ENCODE measurements at regions not wholly inside any gene's neighbourhood (a gene's known extent, or its start where the extent isn't known, plus 50 kb on each side); places are given as distances from the start of the nearest gene placed in this dataset.

DNA sequence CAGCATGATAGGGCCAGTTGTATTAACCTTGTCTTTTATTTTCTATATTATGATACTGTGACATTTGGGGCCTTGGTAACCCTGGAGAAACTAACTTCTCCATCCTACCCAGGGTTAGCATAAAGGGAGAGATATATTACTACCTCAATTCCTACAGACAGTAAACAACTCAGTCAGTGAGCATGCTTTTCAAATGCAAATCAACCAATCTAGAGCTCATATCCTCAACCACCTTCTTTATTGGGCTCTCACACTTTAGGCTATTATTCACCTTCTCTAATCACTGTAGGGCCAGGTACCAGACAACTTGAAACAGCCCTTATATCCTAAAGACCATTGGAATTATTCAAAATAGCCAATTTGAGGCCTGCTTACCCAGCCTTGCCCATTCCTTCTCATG, 477.6 kb downstream of the PTPRC start:
- intact Hi-C loops (cut with DNase I), result loop anchor here (10.0 kb wide), 1 partner anchor 182 kb away; no protein-coding TSS in a partner anchor
- no peak for DNase-seq

DNA sequence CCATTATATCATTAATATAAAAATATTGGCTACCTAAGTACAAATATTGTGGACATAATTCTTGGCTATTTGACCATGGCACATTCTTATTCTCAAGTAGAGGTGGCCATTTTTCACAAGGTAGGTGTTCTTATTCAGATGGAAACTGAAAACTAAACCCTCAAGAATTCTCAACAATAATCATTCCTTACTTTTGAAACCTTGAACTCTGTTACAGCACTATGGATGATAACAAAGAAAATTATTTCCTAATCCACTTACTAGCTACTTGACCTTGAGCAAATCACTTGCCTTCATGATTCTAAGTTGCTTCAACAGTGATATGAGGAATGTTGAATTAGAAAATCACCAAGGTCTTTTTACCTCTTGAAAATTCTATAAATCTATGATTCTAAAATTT, 482.2 kb downstream of the PTPRC start:
- DNase-seq, result no peak
- intact Hi-C loops (cut with DNase I), result no loop called here

DNA sequence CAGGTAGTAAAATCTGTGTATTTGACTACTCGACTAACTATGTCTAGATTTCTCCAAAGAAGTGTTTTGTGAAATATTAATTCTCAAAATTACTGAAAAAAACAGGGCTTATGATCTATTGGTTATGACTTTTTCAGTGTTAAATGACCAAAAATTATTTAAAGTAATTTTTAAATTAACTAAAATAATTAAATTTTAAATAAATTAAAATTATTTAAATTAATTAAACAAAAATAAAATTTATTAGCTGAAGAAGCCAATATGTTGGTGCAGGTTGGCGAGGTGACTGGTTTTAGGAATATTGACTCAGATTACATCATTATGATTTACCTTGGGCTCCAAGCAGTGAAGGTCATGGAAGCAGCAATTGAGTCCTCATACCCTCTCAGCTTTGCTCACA, 483.2 kb downstream of the PTPRC start:
- intact Hi-C loops (cut with DNase I), result no loop called here
- no peak for DNase-seq

DNA sequence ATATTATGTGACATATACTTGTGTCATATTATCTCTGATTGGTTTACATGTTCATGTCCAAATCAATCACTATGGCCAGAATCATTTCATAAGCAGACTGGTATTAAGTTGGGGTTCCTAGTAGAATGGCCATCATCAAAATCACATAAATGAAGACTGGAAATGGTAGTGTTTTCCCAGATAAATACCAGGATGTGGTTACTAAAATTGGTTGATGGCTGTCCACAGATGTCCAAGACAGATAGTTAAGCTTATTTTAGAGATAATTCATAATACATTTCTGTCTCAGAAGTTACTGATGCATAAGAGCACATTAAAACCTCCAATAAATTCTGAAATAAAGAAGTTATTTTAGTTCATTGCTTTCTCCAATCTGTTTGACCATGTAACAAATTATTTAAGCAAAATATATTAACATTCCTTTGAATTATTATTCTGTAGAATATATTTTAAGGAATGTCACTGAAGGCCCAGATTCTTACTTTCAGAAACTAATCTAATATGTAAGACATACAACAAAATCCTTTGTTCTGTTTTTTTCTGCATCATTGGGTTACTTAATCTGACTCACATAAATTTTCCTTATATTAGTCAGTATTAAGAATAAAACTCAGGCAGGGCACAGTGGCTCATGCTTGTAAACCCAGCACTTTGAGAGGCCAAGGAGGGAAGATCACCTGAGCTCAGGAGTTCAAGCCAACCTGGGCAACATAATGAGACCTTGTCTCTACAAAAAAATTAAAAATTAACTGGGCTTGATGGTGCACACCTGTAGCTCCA, 483.9 kb downstream of the PTPRC start:
- no peak for DNase-seq
- intact Hi-C loops (cut with DNase I), result no loop called here

DNA sequence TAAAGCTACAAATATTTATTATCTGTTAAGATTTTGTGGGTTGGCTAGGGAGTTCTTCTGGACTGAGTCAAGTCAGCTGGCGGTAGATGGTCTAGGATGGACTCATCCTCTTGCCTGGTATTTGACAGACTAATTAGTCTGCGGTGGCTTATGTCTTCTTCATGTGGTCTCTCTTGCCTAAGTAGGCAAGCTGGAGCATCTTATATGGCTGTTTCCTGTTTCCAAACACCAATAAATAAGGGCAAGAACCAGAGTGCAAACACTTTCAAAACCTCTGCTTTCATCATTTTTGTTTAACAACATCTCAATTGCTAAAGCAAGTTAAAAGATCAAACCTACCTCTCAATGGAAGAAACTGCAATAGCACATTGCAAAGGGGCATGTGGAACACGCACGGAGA, 484.8 kb downstream of the PTPRC start:
- intact Hi-C loops (cut with DNase I), result no loop called here
- no peak for DNase-seq

DNA sequence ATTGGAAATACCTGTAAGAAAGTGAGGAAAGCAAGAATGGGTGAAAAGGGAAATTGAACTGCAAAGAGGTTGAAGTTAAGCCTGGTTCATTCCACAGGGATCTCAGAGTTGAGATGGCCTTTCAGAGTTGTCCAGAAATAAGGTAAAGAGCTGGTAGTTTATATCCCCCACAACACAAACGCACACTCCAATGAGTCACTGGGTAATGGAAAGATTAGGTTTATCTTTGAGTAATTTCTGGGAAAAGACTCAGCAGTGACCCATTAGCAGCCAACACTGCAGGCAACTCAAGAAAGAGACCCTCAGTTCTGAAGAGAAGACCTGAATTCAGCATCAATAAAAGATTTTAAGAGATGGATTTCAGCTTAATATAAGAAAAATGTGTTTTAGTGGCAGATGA, 485.5 kb downstream of the PTPRC start:
- intact Hi-C loops (cut with DNase I), result no loop called here
- no peak for DNase-seq

DNA sequence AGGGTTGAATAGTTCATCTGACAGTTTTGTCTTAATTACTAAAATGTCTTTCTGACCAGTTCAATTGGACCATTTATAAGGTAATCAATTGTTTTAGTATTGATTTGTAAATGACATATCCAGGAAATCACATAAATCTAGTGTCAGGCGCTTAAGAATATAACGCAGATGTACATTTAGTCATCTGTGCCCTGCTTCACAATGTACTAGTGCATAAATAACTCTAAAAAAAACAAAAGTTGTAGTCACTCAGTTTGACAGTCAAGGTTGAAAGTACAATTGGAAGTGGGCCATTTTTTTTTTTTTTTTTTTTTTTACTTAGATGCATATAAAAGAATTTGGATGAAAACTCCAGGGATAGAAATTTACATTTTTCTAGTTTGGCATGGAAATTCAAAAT, 490.4 kb downstream of the PTPRC start:
- intact Hi-C loops (cut with DNase I), result no loop called here

DNA sequence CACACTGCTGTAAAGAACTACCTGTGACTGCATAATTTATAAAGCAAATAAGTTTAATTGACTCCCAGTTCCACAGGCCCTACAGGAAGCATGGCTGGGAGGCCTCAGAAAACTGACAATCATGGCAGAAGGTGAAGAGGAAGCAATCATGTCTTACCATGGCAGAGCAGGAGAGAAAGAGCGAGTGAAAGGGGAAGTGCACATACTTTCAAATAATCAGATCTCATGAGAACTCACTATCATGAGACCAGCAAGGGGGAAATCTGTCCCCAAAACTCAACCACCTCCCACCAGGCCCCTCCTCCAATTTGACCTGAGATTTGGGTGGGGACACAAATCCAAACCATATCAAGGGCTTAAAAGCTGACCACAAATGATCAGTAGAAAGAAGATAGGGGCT, 493.2 kb downstream of the PTPRC start:
- no peak for DNase-seq
- intact Hi-C loops (cut with DNase I), result no loop called here

More for the DNA sequence above, 490.4 kb downstream of the PTPRC start:
- DNase-seq, result no peak

DNA sequence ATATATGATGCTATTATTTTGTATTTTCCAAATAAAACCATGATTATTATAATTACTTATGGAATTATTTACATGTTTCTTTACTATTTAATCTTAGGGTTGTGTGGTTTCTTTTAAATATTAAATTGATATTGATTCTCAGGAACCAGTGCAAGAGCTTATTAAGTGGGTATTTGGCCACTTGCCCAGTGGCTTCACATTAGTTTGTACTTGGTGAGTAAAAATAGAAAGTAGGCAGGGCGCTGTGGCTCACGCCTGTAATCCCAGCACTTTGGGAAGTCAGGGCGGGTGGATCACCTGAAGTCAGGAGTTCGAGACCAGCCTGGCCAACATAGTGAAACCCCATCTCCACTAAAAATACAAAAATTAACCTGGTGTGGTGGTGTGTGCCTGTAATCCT, 497.1 kb downstream of the PTPRC start:
- intact Hi-C loops (cut with DNase I), result no loop called here
- DNase-seq, result no peak

DNA sequence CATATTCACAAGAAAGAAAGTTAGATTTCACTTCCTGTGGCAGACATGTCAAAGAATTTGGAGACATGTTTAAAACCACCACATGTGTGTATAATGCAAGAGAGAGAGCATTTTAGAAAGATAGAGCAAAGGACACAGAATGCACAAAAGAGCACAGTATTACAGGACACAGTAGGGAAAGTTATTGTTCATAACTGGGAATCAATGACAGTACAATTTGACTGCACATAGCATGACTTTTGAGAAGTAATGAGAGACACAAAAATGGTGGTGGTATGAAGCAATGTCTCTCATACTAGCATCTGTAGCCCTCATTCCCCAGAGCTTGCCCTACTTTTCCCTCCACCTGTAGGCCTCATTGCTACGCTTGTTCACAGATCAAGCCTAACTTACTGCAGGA, 499.2 kb downstream of the PTPRC start:
- intact Hi-C loops (cut with DNase I), result no loop called here
- DNase-seq, result no peak

DNA sequence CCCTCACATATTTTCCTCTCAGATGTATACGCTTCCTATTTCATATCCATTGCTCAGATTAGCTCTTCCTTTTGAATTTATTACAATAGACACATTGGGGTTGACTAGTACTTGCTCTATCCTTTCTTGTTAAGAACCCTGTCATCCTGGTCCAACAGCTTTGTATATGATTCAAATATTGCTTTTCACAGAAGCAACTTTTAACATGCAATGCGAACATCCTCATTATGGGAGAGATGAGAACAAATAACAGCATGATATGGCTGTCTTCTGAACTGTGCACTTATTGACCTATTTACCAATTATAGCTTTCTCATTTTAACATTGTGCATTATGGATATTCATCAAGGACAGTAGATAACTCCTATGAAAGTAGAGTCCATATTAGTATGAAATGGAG, 510.8 kb downstream of the PTPRC start:
- intact Hi-C loops (cut with DNase I), result no loop called here
- no peak for DNase-seq

DNA sequence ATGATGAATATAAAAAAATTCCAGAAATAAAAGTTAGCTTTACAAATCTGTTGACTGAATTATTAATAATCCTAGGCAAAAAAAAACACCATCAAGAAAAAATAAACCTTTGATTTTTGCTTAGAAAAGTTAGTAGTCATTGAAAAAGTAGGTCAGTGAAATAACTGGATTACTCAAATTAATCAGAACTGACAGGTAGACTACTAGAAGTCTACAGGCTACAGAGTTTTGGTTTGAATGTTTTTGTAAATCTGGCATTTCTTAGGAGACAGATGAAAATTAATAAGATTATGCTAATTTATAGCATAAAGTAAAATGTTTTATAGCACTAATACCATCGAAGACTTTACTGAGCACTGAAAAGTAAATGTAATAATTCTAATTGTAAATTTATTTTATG, 511.9 kb downstream of the PTPRC start:
- intact Hi-C loops (cut with DNase I), result no loop called here
- no peak for DNase-seq

DNA sequence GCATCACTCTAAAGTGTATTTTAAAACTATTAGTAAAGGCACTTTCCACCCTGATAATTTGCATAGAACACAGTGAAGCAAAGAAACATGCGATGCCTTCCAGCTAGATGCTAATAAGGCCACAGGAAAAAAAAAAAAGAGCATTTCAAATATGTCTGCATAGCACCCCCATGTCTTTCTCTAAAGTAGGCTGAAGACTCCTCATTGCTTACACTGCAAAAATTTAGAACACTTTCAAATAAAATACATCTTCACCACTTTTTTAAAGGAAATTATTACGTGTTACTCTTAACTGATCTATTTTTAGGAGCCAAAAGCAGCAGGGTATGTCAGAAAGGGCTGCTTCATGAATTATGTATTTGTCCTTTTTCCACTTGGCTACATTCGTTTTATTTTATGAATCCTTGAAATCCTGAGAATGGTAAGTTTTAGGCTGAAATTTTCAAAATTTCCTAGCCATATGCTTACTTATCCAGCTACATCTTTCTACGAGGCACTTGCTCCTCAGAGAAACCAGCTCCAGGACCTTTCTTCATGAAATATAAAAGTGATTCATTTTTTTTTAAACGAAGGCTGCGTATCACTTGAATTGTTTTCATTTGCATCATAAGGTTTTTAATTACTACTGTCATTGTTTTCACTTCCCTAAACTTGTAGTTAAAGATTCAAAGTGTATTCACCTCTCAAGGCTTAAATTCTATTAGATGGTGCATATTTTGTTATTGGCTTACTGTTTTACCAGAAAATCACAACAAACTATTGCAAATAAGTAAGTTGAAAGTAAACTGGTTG, 513.0 kb downstream of the PTPRC start:
- intact Hi-C loops (cut with DNase I), result no loop called here
- no peak for DNase-seq

DNA sequence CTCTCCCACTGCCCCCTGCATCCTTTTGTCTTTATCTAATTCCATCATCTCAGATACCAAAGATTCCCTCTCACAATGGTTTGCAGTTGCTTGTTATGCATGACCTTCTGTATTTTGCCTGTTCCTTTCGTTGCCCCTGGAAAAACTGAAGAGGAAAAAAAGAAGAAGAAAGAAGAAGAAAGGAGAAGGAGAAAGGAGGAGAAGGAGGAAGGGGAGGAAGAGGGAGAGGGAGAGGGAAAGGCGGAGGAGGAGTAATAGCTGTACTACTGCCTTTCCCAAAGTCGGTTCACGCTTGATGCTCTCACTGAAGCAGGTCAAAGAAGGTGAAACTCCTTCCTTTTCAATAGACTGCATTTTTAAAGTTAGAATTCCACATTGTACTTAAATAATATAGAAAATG, 513.8 kb downstream of the PTPRC start:
- intact Hi-C loops (cut with DNase I), result no loop called here
- DNase-seq, result no peak

DNA sequence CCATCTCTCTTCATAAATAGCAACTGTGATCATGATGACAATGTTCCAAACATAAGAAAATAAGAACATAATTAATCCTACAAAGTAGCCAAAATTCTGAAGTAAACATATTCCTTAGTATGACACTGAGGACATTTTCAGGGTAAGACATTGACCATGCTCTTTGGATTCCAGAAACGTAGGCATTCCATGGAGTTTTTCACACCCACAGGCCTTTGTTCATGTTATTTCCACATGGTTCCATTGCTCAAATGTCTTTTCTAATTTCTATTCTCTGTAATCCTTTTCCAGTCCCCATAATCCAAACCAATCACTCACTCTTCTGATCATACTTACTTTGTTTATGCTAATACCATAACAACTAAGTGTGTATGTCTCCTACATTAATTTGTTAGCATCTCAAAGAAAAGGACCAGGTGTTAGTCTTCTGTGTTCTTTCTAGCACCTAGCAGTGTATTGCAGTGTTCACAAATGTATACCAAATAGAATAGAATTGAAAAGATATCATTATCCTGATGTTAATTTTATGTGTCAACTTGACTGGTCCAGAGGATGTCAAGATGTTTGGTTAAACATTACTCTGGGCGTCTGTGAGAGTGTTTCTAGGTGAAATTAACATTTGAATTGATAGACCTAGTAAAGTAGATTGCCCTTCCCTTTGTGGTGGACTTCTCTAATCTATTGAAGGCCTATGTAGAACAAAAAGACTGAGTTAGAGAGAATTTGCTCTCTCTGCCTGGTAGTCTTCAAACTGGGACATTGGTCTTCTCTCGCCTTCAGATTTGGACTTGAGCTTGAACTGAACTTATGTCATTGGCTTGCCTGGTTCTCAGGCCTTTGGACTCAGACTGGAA, 516.6 kb downstream of the PTPRC start:
- intact Hi-C loops (cut with DNase I), result no loop called here
- no peak for DNase-seq

DNA sequence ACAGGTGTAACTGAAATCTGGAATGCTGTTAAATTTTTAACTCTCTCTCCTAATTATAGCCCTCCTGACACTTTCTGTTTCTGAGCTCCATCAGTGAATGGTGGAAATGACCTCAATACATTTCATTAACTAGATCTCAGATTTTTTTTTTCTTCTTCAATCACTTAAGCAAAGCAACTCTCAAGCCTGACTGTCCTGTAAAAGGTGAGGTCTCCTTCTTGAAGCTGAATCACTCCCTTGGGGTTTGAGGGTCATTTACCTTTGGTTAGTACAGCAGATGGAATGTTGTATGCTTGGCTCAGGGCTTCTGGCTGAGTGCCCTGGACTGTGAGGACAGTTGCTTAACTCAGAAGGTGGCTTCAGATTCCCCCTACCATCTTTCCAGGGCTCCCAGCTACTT, 518.7 kb downstream of the PTPRC start:
- no peak for DNase-seq
- intact Hi-C loops (cut with DNase I), result no loop called here

DNA sequence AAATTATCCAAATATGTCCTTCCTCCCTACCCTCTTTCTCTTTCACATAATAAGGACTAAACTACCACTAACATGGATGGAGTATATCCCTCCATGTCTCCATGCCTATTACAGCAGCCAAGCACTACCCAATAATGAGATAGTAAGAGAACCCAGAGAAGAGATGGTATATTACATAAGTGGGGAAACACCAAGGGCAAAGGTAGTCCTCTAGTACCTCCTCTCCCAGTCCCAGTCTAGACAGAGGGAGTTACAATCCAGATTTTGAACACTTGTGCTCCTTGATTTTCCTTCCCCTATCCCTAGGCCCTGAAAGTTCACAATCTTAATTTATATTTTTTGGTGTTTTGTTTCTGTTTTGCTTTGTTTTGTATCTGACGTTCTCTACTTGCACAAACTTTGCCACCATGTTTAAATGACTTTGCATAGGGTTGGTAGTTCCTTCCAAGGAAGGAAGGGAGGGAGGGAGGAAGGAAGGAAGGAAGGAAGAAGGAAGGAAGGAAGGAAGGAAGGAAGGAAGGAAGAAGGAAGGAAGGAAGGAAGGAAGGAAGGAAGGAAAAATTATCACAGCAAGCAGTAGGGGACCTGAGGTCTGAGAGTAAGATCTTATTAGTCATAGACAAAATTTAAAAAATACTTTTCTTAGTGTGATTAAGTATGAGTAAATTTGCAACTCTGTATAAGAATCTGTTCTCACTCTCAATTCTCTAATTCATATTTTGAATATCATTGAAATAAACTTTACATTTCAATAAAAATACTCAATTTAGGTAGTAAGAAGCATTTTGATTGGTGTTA, 521.9 kb downstream of the PTPRC start:
- DNase-seq, result no peak
- intact Hi-C loops (cut with DNase I), result no loop called here

DNA sequence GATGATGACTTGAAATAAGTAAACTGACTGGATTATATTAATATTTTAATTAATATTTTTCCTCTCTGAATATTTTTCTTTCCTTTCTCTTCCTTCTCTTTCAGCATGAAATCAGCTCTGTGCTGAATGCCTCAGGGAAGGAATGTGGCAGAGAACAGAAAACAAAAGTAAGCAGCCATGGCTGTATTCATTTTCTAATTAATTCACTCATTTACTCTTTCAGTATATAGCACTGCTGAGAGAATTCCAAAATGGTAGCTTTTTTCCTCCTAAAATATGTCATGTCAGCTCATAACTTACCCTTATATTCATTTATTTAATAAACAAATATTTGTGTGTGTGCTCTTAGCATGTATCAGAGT, 522.5 kb downstream of the PTPRC start:
- DNase-seq, result no peak
- intact Hi-C loops (cut with DNase I), result no loop called here

DNA sequence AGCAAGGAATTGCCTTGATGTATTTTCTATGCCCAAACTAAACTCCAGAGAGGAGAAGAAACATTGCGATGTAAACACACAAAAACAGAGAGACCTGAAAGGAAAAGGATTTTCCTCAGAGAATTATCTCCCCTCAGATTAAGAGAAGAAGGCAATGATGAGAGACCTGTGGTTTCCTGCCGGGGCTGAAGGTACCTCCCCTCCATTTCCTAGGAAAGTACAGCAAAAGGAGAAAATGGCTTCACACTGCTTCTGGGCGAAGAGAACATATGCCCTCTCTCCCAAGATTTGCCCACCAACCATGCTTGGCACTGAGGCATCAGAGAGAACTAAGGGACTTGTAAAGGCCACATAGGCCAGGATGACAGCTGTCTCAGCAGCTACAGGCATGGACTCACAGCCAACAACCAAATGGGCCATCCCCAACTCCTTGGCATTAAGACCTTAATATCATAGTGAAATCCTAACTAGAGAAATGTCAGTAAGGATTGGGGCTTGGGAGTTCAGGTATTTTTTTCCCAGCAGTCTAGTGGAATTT, 523.0 kb downstream of the PTPRC start:
- intact Hi-C loops (cut with DNase I), result no loop called here
- DNase-seq, result no peak
